Stimulated activated naive CD4-positive, alpha-beta T cell (primary cell): ENCODE measurements at regions not wholly inside any gene's neighbourhood (a gene's known extent, or its start where the extent isn't known, plus 50 kb on each side); places are given as distances from the start of the nearest gene placed in this dataset.

Source experiments
- DNase-seq, 6 experiments: peaks; one replicate each; lab custom pipeline; 2025; lab: John Stamatoyannopoulos, UW

DNA sequence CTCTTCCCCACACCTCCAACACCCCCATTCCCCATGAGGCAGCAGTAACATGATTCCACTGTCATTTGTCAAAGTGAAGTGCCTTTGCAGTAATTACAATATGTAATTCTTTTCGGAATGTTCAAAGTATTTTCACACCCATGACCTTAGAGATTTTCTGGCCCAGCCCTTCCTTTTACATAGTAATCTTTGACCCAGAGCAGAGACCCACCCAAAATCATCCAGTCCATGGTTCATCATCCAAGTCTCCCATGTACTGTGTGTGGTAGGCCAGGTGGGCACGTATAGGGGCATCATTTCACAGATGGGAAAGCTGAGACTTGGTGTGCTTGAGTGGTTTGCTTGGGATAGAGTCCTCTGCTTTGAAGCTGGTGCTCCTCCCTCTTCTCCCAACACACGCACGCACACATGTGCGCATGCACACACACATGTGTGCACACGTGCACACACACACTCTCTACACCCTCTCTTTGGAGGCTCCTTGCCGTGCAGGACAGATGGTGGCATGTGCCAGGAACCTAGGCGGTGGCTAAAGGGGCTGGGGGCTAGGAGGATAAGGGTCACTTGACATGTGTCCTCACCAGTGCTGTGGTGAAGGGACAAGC is 284.7 kb upstream of the ROPN1 start:
- DNase-seq, result no peak

DNA sequence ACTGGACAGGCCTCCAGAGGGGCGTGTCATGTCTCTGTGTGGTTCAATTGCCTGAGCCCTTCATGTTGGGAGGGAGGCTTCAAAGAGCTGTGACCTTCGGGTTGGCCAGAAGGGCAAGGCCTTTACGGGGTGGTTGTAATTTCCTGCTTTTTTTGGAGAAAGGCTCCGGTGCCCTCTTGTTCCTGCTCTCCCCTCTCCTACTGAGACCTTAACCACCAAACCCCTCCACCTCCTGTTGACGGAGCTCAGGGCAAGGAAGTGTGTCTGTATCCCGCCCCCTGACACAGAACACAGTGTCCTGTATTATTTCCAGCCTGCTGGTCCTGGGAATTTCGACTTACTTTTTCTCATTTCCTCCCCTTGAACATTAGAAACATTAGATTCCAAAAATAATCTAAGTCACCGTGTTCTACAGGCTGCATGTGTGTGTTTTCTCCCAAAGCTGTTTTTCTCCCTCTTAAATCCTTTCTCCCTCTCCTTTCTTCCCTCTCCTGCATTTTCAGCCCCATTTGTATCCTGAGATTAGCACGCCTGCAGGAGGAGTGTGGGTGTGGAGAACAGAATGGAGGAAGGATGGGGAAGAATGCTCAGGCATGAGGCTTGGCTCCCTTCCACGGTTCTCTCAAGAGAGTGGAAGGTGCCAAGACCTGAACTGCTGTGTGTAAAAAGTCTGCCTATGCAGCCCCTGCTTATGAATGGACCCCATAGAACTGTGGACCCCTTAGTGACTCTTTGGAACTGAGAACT is 285.4 kb upstream of the ROPN1 start:
- DNase-seq, result no peak

DNA sequence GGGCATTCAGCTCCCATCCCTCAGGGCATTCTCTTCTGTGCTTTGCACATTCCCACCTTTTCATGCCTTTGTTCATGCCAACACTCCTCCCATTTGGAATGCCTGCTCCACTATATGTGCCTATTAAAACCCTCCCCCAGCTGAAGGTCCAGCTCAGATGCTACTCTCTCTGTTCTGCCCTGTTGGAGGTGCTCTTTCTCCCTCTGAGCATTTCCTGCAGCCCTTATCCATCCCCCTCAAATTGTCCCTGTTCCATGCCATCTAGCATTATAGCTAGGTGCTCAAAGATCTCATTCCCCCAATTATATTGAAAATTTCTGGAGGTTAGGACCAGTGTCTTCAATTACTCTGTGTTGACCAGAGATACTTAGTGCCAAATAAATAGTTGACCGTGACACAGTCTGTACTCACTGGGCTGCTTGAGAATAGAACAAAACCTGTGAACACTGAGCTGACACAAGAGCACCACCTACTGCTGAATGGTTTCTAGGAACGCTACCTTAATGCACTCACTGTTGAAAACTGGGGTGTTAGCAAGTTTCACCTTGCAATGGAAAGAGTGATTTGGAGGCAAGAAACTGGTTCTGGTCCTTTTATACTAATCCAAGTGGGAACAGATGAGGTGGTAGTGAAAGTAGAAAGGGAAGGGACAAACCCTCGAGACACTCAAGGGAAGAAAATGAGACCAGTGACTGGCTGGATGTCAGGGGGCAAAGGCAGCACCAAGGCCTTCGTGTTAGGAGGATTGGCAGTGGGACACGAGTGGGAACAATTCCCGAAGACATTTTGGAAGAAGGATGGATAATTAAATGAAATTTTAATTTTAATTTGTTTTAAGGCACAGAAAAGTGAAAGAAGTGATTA is 289.8 kb upstream of the ROPN1 start:
- no peak for DNase-seq

DNA sequence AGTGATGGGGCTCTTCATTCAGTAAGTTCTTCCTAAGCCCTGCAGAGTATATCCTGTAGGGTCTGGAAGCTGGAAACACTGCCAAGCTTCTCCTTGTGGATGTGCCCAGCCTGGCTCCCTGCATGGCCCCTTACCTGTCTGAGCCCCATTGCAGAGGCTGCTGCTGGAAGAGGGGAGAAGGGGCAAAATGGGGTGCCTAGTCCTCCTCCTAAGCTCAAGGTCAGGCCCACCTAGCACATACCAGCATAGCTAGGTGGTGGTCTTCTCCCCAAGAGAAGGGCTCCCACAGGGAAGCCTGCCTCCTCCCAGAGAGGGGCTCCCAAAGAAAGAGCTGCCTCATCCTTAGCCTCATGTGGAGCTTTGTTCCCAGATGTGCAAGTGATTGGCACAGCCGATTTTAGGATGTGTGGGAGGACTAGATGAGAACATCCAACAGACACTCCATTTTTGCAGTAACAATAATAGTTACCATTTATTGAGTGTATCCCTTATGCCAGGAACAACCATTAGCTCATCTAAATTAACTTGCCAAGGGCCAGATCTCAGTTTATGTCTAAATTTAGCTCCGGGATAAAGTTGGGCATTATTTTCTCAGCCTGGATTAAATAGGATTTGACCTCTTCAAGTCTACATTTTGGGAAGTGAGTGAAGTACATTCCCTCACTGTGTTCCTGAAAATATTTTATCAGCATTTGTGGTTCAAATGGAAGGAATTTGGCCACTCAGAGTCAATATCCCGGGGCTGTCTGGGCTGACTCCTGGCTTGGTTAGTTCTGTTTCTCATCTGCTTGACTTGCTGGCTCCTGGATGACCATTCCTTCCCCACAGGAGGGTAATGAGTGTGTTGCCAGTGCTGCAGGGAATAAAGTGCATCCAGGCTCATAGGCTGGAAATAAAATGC is 291.1 kb upstream of the ROPN1 start:
- DNase-seq, result no peak

DNA sequence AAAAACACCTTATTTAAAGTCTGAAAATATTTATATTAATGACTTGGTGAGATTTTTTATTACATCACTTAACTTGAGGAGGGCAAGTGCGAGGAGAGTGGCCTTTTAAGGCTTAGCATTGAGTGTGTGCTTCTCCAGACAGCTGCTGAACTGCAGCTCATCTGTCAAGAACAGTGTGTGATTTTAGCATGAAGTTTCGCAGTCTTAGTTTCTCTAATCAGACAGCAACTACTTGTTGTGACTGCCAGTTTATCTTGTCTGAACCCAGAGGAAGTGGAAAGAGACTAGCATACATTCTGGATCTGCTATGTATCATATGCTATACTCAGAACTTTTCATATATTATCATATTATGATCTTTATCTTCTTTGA is 291.7 kb upstream of the ROPN1 start:
- no peak for DNase-seq

DNA sequence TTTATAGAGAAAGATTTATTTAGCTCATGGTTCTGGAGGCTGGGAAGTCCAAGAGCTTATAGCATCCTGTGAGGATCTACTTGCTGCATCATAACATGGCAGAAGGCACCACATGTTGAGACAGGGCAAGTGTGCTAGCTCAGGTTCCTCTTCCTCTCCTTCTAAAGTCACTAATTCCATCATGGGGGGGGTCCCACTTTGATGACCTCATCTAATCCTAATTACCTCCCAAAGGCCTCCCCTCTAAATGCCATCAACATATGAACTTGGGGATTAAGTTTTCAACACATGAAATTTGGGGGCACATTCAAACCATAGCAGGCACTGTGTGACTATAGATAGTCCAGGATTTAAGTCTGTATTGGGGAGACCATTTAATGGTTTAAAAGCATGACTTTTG is 297.1 kb upstream of the ROPN1 start:
- DNase-seq, result no peak

DNA sequence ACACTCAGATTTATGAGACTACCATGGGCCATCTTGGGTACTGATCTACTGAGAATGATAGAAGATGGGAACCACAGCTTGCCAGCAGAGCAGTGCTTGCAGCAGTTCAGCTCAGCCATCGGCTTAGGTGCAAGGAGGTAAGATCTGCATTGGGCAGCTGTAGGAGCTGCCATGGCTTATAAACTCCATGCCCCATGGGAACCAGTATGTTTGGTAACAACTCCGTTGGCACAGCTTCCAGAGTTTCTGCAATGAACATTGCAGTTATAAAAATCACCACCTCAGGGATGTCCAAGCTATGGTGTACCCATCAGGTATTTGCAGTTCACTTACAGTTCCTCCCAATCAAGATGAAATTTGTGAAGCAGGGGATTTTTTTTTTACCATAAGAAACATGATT is 299.1 kb upstream of the ROPN1 start:
- no peak for DNase-seq

DNA sequence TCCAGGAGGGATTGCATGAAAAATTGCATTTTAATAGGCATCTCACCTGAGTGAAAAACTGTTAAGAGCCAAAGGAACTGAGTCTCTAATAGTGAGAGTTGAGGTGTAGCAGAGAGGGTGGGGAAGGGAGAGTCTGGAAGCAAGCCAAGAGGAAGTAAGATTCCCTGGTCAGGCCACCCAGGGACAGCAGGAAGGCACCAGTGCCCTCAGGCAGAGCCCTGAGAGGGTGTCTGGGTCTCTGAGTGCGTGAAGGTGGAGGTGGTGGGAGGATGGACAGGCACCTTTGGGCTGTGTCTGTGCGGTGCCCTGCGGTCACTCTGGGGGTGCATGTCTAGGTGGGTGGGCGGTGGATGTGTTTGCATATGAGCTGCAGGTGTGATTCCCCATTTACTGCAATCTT is 300.4 kb upstream of the ROPN1 start:
- no peak for DNase-seq

DNA sequence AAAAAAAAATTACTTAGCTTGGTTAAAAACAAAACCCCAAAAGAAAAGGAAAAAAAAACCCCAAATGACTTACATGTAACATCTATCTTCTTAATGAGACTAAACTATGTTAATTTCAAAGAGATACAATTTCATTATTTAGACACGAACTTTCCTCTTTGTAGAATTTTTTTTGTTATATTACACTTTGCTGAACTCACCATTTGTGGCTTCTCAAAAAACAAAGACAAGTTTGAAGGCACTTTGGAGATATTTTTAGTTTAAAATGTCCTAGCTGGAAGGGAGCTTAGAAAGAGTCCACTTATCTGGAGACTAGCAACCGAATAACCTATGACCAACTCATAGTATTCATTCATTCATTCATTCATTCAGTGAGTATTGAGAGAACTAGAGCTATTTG is 301.7 kb upstream of the ROPN1 start:
- DNase-seq, result no peak

DNA sequence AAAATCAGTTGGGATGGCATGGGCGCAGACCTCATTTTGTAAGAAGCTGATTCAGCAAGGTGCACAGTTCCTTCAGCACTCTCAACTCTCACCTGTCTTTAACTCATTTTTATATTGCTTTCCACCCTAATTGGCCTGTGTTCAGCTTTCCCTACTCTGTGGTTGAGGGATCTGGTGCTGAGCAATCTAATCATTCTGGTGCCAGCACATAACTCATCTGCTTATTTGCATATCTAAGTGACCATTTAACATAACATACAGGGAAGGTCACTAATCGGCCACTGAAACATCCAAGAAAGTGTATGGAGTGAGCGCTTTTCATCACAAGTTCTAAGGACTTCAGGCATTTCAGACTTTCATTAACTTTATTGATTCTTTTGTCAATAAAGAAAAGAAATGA is 303.4 kb upstream of the ROPN1 start:
- no peak for DNase-seq

DNA sequence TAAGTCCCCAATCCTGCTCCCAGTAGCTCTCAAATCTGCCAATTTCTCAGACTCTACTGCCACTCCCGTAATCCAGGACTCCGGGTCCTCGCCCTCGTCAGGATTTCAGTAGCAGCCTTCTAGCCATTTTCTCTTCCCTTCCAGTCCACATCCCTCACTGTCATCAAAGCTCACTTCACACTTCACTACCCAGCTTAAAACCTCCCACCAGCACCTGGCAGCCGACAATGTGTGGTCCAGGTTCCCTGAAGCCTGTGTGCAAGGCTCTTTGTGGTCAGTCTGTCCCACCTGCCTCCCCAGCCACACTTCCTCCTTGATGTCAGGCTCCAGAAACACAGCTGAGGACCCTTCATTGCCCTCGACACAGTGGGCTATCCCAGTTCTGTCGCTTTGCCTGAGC is 304.5 kb upstream of the ROPN1 start:
- no peak for DNase-seq

DNA sequence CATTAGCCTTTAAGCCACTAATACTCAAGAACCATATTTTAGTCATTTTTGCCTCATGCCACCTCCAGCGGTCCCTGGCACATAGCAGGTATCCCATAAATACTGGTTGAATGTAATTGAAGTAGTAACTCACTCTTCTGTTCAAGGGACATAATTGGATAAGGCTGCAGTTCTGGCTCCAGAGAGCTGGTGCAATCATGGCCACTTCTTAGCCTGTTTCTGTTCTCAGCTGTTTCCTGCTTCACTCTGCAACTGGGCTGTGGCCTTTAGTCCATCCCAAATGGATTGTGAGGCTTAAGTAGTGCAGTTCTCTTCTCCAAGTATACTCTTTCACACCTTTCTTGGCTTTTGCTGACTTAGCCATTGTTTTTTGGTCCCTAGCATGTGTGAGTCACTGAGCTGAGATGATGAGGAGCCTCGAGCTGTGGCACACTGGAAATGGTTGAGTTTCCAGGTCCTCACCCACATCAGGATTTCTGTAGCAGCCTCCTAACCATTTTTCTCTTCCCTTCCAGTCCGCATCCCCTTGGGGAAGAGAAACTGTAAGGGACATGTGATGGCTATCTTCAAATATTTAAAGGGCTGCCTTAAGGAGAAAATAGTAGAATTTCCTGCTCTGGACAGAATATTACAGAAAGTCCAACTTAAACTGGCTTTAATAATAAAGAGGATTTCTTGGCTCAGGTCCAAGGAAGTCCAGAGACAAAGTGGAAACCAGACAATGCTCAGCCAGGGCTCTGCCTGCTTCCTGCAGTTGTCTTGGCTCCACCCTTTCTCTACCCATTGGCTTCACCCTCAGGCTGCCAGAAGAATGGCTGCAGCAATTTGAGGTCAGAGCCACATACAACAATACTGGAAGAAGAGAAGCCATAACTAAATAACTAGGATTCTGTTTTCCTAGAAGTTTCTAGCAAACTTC is 305.4 kb upstream of the ROPN1 start:
- DNase-seq, result no peak

DNA sequence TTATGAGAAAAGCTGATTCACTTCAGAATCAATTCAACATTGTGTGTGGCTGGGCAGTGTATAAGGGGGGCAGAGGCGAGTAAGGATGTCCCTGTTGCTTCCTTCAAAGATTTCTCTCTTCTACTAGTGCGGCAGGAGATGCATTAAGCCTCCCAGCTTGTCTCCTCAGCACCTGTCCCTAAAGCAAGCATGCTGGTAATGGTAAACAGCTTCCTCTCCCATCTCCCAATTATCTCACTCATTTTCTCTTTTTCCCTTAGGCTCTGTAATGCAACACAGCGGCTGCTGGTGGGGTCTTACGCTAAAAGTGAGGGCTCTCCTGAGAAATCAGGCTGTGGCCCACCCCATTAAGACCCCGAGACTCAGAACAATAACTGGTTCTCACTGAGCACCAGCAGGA is 306.4 kb upstream of the ROPN1 start:
- no peak for DNase-seq

DNA sequence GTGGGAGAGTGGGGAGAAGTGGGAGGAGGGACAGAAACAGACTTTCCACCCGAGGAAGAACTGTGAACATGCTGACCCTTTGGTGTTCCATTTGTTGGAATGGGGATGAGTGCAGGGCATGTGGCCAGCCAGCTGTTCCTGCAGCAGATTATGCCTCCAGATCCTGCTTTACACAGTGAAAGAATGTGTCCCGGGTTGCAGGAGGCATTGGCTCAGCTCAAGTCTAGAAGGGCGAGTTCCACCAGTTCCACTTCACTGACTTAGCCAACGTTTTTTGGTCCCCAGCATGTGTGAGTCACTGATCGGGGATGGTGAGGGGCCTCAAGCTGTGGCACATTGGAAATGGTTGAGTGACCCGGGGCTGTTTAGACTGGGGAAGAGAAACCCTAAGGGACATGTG is 307.0 kb upstream of the ROPN1 start:
- no peak for DNase-seq

DNA sequence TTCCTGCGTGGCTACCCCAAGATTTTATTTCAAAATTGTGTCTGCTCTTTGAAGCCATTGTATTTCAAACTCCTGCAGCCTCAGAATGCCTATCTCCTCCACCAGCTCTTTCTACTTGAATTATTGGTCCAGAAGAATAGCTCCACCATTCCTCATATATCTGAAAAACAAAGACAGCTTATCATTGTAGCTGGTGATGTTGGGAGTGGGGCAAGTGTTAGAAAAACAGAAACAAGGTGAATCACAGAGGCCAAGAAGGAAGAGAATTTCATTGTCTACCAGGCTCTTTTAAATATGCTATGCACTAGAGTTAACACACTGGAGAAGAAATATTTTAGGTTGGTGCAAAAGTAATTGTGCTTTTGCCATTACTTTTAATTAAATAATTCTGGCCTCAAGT is 307.9 kb upstream of the ROPN1 start:
- DNase-seq, result no peak

DNA sequence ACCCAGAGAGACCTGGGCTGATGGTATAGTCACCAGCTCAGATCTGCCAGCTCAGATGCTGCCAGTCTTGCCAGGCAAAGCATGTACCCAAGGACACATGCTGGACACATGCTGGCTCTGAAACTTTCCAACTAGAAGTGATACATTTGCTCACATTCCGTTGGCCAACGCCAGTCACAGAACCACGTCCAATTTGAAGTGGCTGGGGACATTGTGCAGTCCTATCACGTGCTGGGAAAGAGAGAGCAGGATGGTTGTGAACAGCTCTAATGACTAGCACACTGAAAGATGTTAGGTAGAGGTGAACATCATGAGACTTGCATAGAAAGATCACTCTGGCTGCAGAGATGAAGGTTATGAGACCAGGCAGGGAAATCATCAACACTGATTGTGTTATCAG is 308.5 kb upstream of the ROPN1 start:
- no peak for DNase-seq

DNA sequence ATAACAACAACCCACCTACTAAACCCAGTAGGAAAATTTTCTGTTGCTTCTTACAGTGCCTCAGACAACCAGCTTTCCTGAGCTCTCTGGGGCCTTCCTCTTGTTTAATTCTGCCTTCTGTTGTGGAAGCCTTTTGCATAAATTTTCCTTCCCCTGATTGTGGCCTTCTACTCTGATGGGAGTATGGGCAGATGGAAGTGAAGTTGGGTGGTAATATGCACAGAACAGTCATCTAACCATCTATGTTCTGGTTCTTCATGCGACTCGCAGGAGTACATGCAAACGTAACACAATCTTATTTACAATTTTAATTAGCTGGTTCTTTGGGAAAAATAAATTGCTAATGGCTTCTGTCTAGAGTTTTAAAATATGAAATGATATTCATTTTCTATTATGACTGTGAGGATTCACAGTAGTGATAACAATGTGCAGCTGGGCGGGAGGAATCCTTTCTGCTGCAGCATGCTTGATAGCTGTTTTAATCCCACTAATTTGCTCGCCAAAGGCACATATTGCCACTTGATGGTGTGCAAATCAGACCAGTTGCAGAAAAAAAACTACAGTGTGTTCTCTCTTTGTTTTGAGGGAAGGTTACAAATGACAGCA is 311.5 kb upstream of the ROPN1 start:
- DNase-seq, result no peak

DNA sequence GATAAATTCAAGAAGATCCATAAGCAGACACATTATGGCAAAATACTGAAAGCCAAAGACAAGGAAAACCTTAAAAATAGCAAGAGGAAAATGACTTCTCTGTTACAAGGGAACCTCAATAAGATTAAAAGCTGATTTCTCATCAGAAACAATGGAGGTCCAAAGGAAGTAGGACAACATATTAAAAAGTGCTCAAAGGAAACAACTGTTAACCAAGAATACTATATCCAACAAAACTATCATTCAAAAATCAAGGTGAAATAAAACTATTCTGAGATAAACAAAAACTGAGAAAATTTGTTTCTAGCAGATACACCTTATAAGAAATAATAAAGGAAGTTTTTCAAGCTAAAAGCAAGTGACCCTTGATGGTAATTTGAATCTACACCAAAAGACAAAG is 314.7 kb upstream of the ROPN1 start:
- DNase-seq, result no peak

DNA sequence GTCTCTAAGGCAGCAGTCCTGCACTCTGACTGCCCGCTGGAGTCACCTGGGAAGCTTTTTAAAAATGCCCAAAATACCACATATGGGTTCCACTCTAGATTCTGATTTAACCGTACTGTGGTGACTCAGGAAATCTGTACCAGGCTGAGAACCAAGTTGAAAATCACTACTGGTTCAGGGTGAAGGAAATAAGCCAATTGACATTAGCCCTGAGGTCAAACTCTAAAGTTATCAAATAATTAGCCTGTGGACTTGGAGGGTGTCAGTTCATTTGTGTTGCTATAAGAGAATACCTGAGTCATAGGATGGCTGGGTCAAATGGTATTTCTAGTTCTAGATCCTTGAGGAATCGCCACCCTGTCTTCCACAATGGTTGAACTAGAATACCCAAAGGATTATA is 321.7 kb upstream of the ROPN1 start:
- DNase-seq, result no peak

DNA sequence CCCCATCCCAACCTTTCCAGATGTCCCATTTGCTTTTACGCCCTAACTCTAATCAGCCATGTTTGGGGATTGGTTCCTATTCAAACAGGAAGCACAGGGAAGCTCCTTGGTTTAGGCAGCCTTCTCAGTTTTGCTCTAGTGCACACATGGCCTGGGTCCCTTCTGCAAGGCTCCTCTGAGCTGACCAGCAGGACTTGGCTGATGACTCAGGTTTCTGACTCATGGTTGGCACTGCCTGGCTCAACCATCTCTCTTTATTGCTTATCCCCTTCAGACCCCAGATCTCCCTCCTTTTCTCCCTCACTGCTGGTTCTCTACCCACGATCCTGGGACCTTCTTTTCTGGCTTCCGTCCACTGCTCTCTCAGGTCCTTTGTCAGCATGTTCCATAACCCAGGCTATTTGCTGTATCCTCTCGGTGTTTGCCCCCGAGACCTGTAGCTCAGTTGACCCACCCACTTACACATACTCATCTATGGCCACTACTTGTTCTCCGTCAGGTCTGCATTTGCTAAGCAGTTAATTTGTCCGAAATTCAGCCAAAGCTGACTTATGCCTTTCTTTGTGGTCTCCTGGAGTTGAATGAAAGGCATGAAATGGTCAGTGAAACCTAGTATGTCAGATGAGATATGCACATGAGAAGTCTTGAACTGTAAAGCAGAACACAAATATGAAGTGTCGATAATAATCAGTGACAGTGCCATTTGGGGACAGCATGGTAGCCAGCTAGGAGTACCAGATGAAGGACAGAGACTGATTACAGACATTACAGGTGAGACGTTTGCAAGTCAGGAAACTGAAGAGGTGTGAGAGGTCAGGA is 323.5 kb upstream of the ROPN1 start:
- no peak for DNase-seq
